HepG2 (cell line): ENCODE measurements at regions not wholly inside any gene's neighbourhood (a gene's known extent, or its start where the extent isn't known, plus 50 kb on each side); places are given as distances from the start of the nearest gene placed in this dataset.

Source experiments
- ATAC-seq: fragments of 200-7000 bp; cut with Tn5 transposase; 3 replicates; pipeline ENCODE4 v1.9.1; 2020; ENCODE audit warnings: mild to moderate bottlenecking, moderate library complexity
- BruUV-seq: library from RNA; stranded (reverse); fragments of 400-500 nt; replicated peaks from 2 replicates; lab custom pipeline; 2021; lab: Mats Ljungman, UMichigan
- CTCF ChIA-PET: fragments of 300-600 bp; formaldehyde crosslinking; extraction: SDS; loops from one replicate; lab custom pipeline; 2021; ENCODE audit warnings: low total read pairs, inconsistent platforms, low intra/inter-chr PET ratio; lab: Yijun Ruan, JAX
- POLR2A ChIA-PET: fragments of 350-600 bp; sonication (Branson Sonifier 250); formaldehyde crosslinking; loops from one replicate; lab custom pipeline; 2020; ENCODE audit warnings: antibody characterized with exemption, inconsistent platforms; lab: Yijun Ruan, JAX
- DNase-seq: peaks from one replicate; pipeline ENCODE4 v3.0.0-alpha.2; 2015; ENCODE audit warnings: low spot score
- FAIRE-seq: peaks from 3 replicates; lab custom pipeline; 2011; peaks lifted over from hg19 to GRCh38; lab: Jason Lieb, UNC
- H2AFZ ChIP-seq: one replicate; pipeline ENCODE4 v1.6.1; 2011; ENCODE audit warnings: low read length, inconsistent platforms
- H3K27ac ChIP-seq: fragments of 300-600 bp; 3 replicates; pipeline ENCODE4 v1.8.0; 2011; ENCODE audit warnings: mixed run types, mild to moderate bottlenecking, mixed read lengths, low read length, inconsistent platforms; ENCODE audit not compliant: insufficient read depth; ENCODE audit errors: extremely low read length
- H3K27me3 ChIP-seq, 2 experiments: fragments of 200-600 bp in 1 of 2; 2 replicates in 1 of 2; 3 replicates in 1 of 2; pipeline versions ENCODE4 v1.6.0 to v1.8.0; 2011; ENCODE audit warnings: low read length in 2 of 2, mild to moderate bottlenecking in 2 of 2, moderate library complexity in 2 of 2, inconsistent platforms in 1 of 2; ENCODE audit not compliant: insufficient read depth in 2 of 2, control insufficient read depth in 1 of 2
- H3K36me3 ChIP-seq, 2 experiments: fragments of 200-600 bp in 1 of 2; replicated peaks in 1 of 2; 2 replicates in 1 of 2; 3 replicates in 1 of 2; pipeline versions ENCODE4 v1.5.1 to v1.8.0; 2011; ENCODE audit warnings: low read length in 2 of 2, inconsistent platforms in 1 of 2; ENCODE audit not compliant: insufficient read depth in 2 of 2, control insufficient read depth in 1 of 2
- H3K4me1 ChIP-seq: 2 replicates; pipeline ENCODE4 v1.5.1; 2012; ENCODE audit warnings: low read length, inconsistent platforms; ENCODE audit not compliant: insufficient read depth
- H3K4me2 ChIP-seq: 2 replicates; pipeline ENCODE4 v1.6.0; 2011; ENCODE audit warnings: low read depth, low read length, inconsistent platforms
- H3K4me3 ChIP-seq, 3 experiments: fragments of 200-600 bp in 1 of 3; sonication (generic), shearing (Covaris generic) in 1 of 3; replicated peaks in 1 of 3; 2 replicates each; pipeline ENCODE4 v1.5.1; 2011 to 2016; ENCODE audit warnings: low read length in 3 of 3, inconsistent platforms in 2 of 3, low read depth in 2 of 3, mild to moderate bottlenecking in 2 of 3, control low read depth in 1 of 3, mixed read lengths in 1 of 3; ENCODE audit not compliant: insufficient read depth in 1 of 3
- H3K79me2 ChIP-seq: one replicate; pipeline ENCODE4 v1.6.1; 2011; ENCODE audit warnings: low read length, inconsistent platforms; ENCODE audit not compliant: insufficient read depth
- H3K9ac ChIP-seq: 2 replicates; pipeline ENCODE4 v1.6.0; 2011; ENCODE audit warnings: mild to moderate bottlenecking, low read depth, low read length, inconsistent platforms; ENCODE audit not compliant: insufficient read depth
- H3K9me3 ChIP-seq: 2 replicates; pipeline ENCODE4 v1.5.1; 2012; ENCODE audit warnings: mild to moderate bottlenecking, low read length
- H4K20me1 ChIP-seq: 2 replicates; pipeline ENCODE4 v1.6.0; 2011; ENCODE audit warnings: inconsistent platforms, mild to moderate bottlenecking, low read length, moderate library complexity; ENCODE audit not compliant: insufficient read depth
- FUBP1 ChIP-seq: sonication (generic); formaldehyde crosslinking; IDR thresholded peaks from 2 replicates; pipeline ENCODE4 v1.5.1; 2020; ENCODE audit warnings: missing genetic modification reagents, mild to moderate bottlenecking, borderline replicate concordance
- KDM5B ChIP-seq: sonication (generic); formaldehyde crosslinking; IDR thresholded peaks from 2 replicates; pipeline ENCODE4 v1.4.0; 2020; ENCODE audit warnings: missing genetic modification reagents, mild to moderate bottlenecking, borderline replicate concordance
- MLLT10 ChIP-seq: sonication (generic); formaldehyde crosslinking; IDR thresholded peaks from 2 replicates; pipeline ENCODE4 v1.4.0; 2020; ENCODE audit warnings: missing genetic modification reagents
- MNT ChIP-seq: fragments of 450-650 bp; IDR thresholded peaks from 2 replicates; pipeline ENCODE4 v1.6.1; 2016
- NR2F1 ChIP-seq, 2 experiments: fragments of 450-650 bp in 1 of 2; formaldehyde crosslinking in 1 of 2; IDR thresholded peaks; 2 replicates each; pipeline versions ENCODE4 v1.5.0 to v1.6.1; 2016 to 2020; ENCODE audit warnings: mild to moderate bottlenecking in 1 of 2, missing compliant biosample characterization in 1 of 2, missing genetic modification reagents in 1 of 2, moderate library complexity in 1 of 2
- SALL1 ChIP-seq: sonication (generic); formaldehyde crosslinking; IDR thresholded peaks from 2 replicates; pipeline ENCODE4 v1.8.0; 2022; ENCODE audit warnings: mild to moderate bottlenecking, missing genetic modification reagents
- TGIF2 ChIP-seq: IDR thresholded peaks from 2 replicates; pipeline ENCODE4 v1.6.1; 2016; ENCODE audit warnings: control low read depth, missing compliant biosample characterization
- ZBTB37 ChIP-seq: sonication (generic); formaldehyde crosslinking; IDR thresholded peaks from 2 replicates; pipeline ENCODE4 v1.4.0; 2020; ENCODE audit warnings: mild to moderate bottlenecking, missing genetic modification reagents
- ZKSCAN1 ChIP-seq: fragments of 150-350 bp; IDR thresholded peaks from 2 replicates; pipeline ENCODE4 v1.6.1; 2014; ENCODE audit warnings: low read length
- ZMAT5 ChIP-seq: sonication (generic); formaldehyde crosslinking; IDR thresholded peaks from 2 replicates; pipeline ENCODE4 v1.5.0; 2020; ENCODE audit warnings: mild to moderate bottlenecking, low read depth, missing genetic modification reagents, borderline replicate concordance
- ZNF30 ChIP-seq: sonication (generic); formaldehyde crosslinking; IDR thresholded peaks from 2 replicates; pipeline ENCODE4 v1.5.0; 2020; ENCODE audit warnings: mild to moderate bottlenecking, missing genetic modification reagents
- ZNF354B ChIP-seq: sonication (generic); formaldehyde crosslinking; IDR thresholded peaks from 2 replicates; pipeline ENCODE4 v1.8.0; 2022; ENCODE audit warnings: mild to moderate bottlenecking, missing genetic modification reagents
- ZSCAN9 ChIP-seq: IDR thresholded peaks from 2 replicates; pipeline ENCODE4 v1.6.1; 2016; ENCODE audit warnings: borderline replicate concordance
- ZZZ3 ChIP-seq: sonication (generic); formaldehyde crosslinking; IDR thresholded peaks from 2 replicates; pipeline ENCODE4 v1.4.0; 2020; ENCODE audit warnings: missing genetic modification reagents, mild to moderate bottlenecking, borderline replicate concordance
- WGBS: methylation state at CpG from one replicate; pipeline ENCODE4 v1.1.6; 2017; ENCODE audit warnings: low lambda C conversion rate; 5-methylcytosine and 5-hydroxymethylcytosine counted together
- in situ Hi-C: cut with HindIII; loops from 2 replicates; pipeline ENCODE4 v1.10.0; 2017; ENCODE audit warnings: low pct_unique_long_range_greater_than_20kb; ENCODE audit not compliant: extremely low pct_ligation_motif_present
- intact Hi-C: fragments of 100-400 bp; cut with micrococcal nuclease; formaldehyde crosslinking; loops from one replicate; pipeline ENCODE4 v1.10.0; 2022; ENCODE audit not compliant: unreplicated experiment

- H3K4me2 ChIP-seq, result no peak overlapping the region
- no peaks in the 10 kb centered on the region for H4K20me1 ChIP-seq
- intact Hi-C loops, result no loop called here
- no peak overlapping the region for H2AFZ ChIP-seq
- no peak for TF ChIP-seq ZBTB37 (CRISPR knock-in tag)
- TF ChIP-seq ZSCAN9 (CRISPR knock-in tag), result no peak
- no peak for TF ChIP-seq ZNF354B (CRISPR knock-in tag)
- TF ChIP-seq KDM5B (CRISPR knock-in tag), result no peak
- TF ChIP-seq ZKSCAN1, result no peak
- TF ChIP-seq TGIF2 (CRISPR knock-in tag), result no peak
- no peak for TF ChIP-seq FUBP1 (CRISPR knock-in tag)
- TF ChIP-seq ZMAT5 (CRISPR knock-in tag), result no peak
- TF ChIP-seq ZZZ3, result no peak
- no peak for TF ChIP-seq NR2F1 (CRISPR knock-in tag; IDR thresholded peaks at IDR 0.05)
- no peak for TF ChIP-seq MLLT10
- TF ChIP-seq SALL1 (CRISPR knock-in tag), result no peak
- TF ChIP-seq MNT, result no peak
- no peak for TF ChIP-seq ZNF30 (CRISPR knock-in tag)
- ChIA-PET CTCF (no interaction called here), POLR2A (no interaction called here)
- no peak overlapping the region for H3K4me3 ChIP-seq
- H3K79me2 ChIP-seq, result no peaks in the 10 kb centered on the region
- in situ Hi-C loops, result no loop called here
- WGBS, result 33% methylated on average over 9 of the region's 9 CpGs
- DNase-seq (no peak), FAIRE-seq (no peak), ATAC-seq (no peak)
- peaks cover 2 to 22% of the 10 kb centered on the region in 2 experiments; a peak in 2 of 5 replicates for H3K27me3 ChIP-seq
- H3K9me3 ChIP-seq, result no peaks in the 10 kb centered on the region
- BruUV-seq, result no TSS peak
- H3K27ac ChIP-seq, result no peak overlapping the region
- no peaks in the 10 kb centered on the region for H3K36me3 ChIP-seq
- H3K9ac ChIP-seq, result no peak overlapping the region
- no peaks in the 10 kb centered on the region for H3K4me1 ChIP-seq
Measured at GRCh38 chr14:104249089-104249488, 110.7 kb downstream of the KIF26A start.
